Colonic mucosa (tissue), 4 donors: ENCODE measurements at regions not wholly inside any gene's neighbourhood (a gene's known extent, or its start where the extent isn't known, plus 50 kb on each side); places are given as distances from the start of the nearest gene placed in this dataset.

Experiments
- DNase-seq: peaks from one replicate; pipeline ENCODE4 v3.0.0-alpha.2; 2020
- H3K27ac ChIP-seq: fragments of 200-600 bp; one replicate; pipeline ENCODE4 v1.8.0; 2021
- H3K27me3 ChIP-seq: fragments of 200-600 bp; one replicate; pipeline ENCODE4 v1.8.0; 2021
- H3K36me3 ChIP-seq: fragments of 200-600 bp; one replicate; pipeline ENCODE4 v1.8.0; 2021
- H3K4me1 ChIP-seq: fragments of 200-600 bp; one replicate; pipeline ENCODE4 v1.8.0; 2021; ENCODE audit warnings: mild to moderate bottlenecking
- H3K4me3 ChIP-seq: fragments of 200-600 bp; one replicate; pipeline ENCODE4 v1.8.0; 2021
- H3K9ac ChIP-seq, 2 donors: one replicate each; pipeline ENCODE4 v1.7.0; 2013; ENCODE audit warnings: control low read depth in 2 of 2, low read depth in 2 of 2, low read length in 2 of 2
- H3K9me3 ChIP-seq: fragments of 200-600 bp; one replicate; pipeline ENCODE4 v1.8.0; 2021
- CTCF ChIP-seq: fragments of 200-600 bp; IDR thresholded peaks from one replicate; pipeline ENCODE4 v1.8.0; 2022; ENCODE audit warnings: antibody characterized with exemption, mild to moderate bottlenecking
- intact Hi-C: fragments of 100-400 bp; cut with DNase I; formaldehyde crosslinking; loops from one replicate; pipeline ENCODE4 v1.14.1; 2022
- donor health status: healthy.
- donor health status: DM: no; HTN: no; CAD: no.
- donor health status: DM: no; HTN: no; CAD: no.

- intact Hi-C loops: no loop called here
- no peaks in the 10 kb centered on the region for H3K27me3 ChIP-seq
- H3K27ac ChIP-seq: no peak overlapping the region
- no peaks in the 10 kb centered on the region for H3K4me1 ChIP-seq
- no peak overlapping the region for H3K9ac ChIP-seq
- H3K9me3 ChIP-seq: no peaks in the 10 kb centered on the region
- H3K4me3 ChIP-seq: no peak overlapping the region
- no peak for DNase-seq
- TF ChIP-seq CTCF: no peak
- no peaks in the 10 kb centered on the region for H3K36me3 ChIP-seq
Measured at GRCh38 chr1:80778094-80778840, 1022.5 kb upstream of the ADGRL2 start.

DNA sequence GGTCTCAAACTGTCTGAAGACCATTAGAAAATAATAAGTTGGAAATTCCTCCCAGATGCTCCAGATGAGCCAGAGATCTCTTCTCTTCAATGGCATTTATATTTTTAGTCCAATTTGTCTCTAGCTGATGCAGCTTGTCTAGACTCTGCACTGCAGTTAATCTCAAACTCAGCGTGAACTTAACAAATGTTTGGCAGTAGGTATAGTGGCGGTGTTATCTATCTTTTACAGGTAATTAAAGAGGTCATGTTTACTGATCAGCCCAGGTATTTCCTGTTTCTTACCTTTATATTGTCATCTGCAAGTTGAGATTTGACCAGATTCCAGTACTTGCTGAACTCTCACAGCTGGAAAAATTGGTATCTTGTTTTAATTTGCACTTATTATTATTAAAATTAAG is 1024.5 kb upstream of the ADGRL2 start:
- H3K4me1 ChIP-seq: no peaks in the 10 kb centered on the region
- intact Hi-C loops: no loop called here
- no peak overlapping the region for H3K9ac ChIP-seq
- DNase-seq: no peak
- no peaks in the 10 kb centered on the region for H3K27me3 ChIP-seq
- H3K9me3 ChIP-seq: no peaks in the 10 kb centered on the region
- TF ChIP-seq CTCF: no peak
- no peak overlapping the region for H3K4me3 ChIP-seq
- H3K36me3 ChIP-seq: no peaks in the 10 kb centered on the region
- H3K27ac ChIP-seq: no peak overlapping the region

DNA sequence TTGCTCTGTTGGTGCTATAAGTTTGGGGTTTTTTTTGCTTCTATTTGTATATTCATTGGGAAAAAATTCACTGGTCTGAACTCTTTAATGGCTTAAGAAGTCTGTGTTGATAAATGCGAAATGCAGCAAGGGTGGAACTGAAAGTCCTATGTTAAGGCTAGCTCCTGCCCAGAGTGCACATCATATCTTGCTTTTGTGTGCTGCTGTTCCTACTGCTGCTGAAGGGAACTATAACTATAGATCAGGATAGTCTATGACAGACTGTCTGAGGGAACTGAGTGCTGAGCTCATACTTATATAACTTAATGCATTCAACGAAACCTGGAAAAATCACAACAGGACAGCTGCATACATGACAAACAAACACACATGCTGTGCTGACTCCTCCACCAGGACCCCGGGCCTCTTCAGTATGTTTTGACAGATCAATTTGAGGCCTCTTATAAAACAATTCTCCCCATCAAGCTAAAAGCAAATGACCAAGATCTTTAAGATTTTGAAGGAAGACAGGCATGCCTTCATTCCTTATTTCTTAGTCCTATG is 1031.5 kb upstream of the ADGRL2 start:
- no peaks in the 10 kb centered on the region for H3K4me1 ChIP-seq
- no peaks in the 10 kb centered on the region for H3K36me3 ChIP-seq
- intact Hi-C loops: no loop called here
- no peak for TF ChIP-seq CTCF
- no peaks in the 10 kb centered on the region for H3K9me3 ChIP-seq
- no peak overlapping the region for H3K9ac ChIP-seq
- no peaks in the 10 kb centered on the region for H3K27me3 ChIP-seq
- H3K27ac ChIP-seq: no peak overlapping the region
- DNase-seq: no peak
- H3K4me3 ChIP-seq: no peak overlapping the region

DNA sequence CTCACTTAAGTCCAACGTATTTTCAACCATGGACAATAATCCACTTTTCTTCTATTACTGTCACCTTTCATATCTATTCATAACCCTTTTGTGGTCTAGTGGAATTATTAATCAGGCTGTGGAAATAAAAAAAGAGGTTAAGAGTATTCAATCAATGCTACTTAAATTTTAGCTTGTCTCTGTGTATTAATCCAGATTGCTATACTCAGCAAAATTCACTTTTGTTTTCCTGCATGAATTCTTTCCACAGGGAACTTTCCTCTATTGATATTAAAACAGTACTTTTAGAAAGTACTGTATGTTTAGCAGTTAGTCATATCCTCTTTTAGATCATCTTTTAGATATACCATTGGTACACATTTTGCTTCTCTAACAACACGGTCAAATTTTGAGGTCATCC is 1033.0 kb upstream of the ADGRL2 start:
- H3K27me3 ChIP-seq: no peaks in the 10 kb centered on the region
- TF ChIP-seq CTCF: no peak
- H3K9ac ChIP-seq: no peak overlapping the region
- intact Hi-C loops: no loop called here
- no peaks in the 10 kb centered on the region for H3K4me1 ChIP-seq
- no peak for DNase-seq
- no peak overlapping the region for H3K27ac ChIP-seq
- no peak overlapping the region for H3K4me3 ChIP-seq
- H3K9me3 ChIP-seq: no peaks in the 10 kb centered on the region
- no peaks in the 10 kb centered on the region for H3K36me3 ChIP-seq

DNA sequence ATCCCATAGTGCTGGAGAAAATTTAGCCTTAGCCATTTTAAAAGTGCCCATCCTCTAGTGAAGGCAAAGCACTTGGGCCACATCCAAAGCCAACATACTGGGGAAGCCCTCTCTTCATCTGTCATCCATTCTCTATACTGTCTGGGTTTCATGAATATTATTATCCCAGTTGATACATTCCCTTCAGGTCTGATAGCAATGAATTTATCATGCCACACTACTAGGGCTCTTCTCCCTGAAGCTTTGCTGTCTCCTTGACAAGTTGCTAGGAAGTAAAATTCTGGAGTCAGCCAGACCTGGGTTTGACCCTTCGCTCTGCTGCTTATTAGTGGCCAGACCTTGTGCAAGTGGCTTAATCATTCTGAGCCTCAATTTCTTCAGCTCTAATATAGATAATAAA is 1041.4 kb upstream of the ADGRL2 start:
- Histone ChIP-seq H3K9ac (no peak overlapping the region), H3K4me3 (no peak overlapping the region), H3K4me1 (no peaks in the 10 kb centered on the region), H3K36me3 (no peaks in the 10 kb centered on the region), H3K27me3 (no peaks in the 10 kb centered on the region), H3K9me3 (no peaks in the 10 kb centered on the region), H3K27ac (no peak overlapping the region)
- DNase-seq: no peak
- no peak for TF ChIP-seq CTCF
- intact Hi-C loops: no loop called here
